ENCODE measurements at regions not wholly inside any gene's neighbourhood (a gene's known extent, or its start where the extent isn't known, plus 50 kb on each side); places are given as distances from the start of the nearest gene placed in this dataset.
"Not testable (repeated sequence)": the region's sequence is repeated elsewhere in the genome, so short reads cannot be mapped to it uniquely, and the experiment has no call there.

GRCh38 chr4:115972967-115973366 lies 859.5 kb upstream of the NDST4 start:
- Histone ChIP-seq H3K4me3 (no peak overlapping the region), H3K27ac (no peak overlapping the region), H3K9me3 (no peaks in the 10 kb centered on the region), H3K36me3 (no peaks in the 10 kb centered on the region), H3K27me3 (no peaks in the 10 kb centered on the region), H3K4me1 (no peaks in the 10 kb centered on the region)
- DNase-seq (no peak), ATAC-seq (no peak)
- TF ChIP-seq CTCF (IDR thresholded peaks at IDR 0.05): no peak
- intact Hi-C loops (cut with DNase I): no loop called here

GRCh38 chr4:115970859-115971258 lies 857.4 kb upstream of the NDST4 start:
- Histone ChIP-seq H3K27ac (no peak overlapping the region), H3K4me3 (no peak overlapping the region), H3K36me3 (no peaks in the 10 kb centered on the region), H3K4me1 (no peaks in the 10 kb centered on the region), H3K27me3 (no peaks in the 10 kb centered on the region), H3K9me3 (no peaks in the 10 kb centered on the region)
- TF ChIP-seq CTCF (IDR thresholded peaks at IDR 0.05): no peak
- ATAC-seq (no peak), DNase-seq (no peak)
- intact Hi-C loops (cut with DNase I): no loop called here

GRCh38 chr4:115969756-115970155 lies 856.3 kb upstream of the NDST4 start:
- no peak overlapping the region for H3K27ac ChIP-seq
- intact Hi-C loops (cut with DNase I): no loop called here
- H3K4me3 ChIP-seq: no peak overlapping the region
- ATAC-seq (no peak), DNase-seq (no peak)
- H3K36me3 ChIP-seq: no peaks in the 10 kb centered on the region
- no peaks in the 10 kb centered on the region for H3K27me3 ChIP-seq
- no peak for TF ChIP-seq CTCF (IDR thresholded peaks at IDR 0.05)
- H3K4me1 ChIP-seq: no peaks in the 10 kb centered on the region
- no peaks in the 10 kb centered on the region for H3K9me3 ChIP-seq

GRCh38 chr4:115965588-115965987 lies 852.2 kb upstream of the NDST4 start:
- Histone ChIP-seq H3K4me3 (no peak overlapping the region), H3K4me1 (no peaks in the 10 kb centered on the region), H3K36me3 (no peaks in the 10 kb centered on the region), H3K27ac (no peak overlapping the region), H3K27me3 (no peaks in the 10 kb centered on the region), H3K9me3 (no peaks in the 10 kb centered on the region)
- TF ChIP-seq CTCF (IDR thresholded peaks at IDR 0.05): no peak
- no peak for DNase-seq
- intact Hi-C loops (cut with DNase I): no loop called here
- ATAC-seq: no peak

GRCh38 chr4:115956054-115956796 lies 842.8 kb upstream of the NDST4 start:
- H3K27ac ChIP-seq; ATAC-seq; DNase-seq; H3K4me1 ChIP-seq; H3K36me3 ChIP-seq; intact Hi-C loops (cut with DNase I); H3K4me3 ChIP-seq; H3K27me3 ChIP-seq; H3K9me3 ChIP-seq: not testable (repeated sequence)

- no peak overlapping the region for H3K4me3 ChIP-seq
- no peaks in the 10 kb centered on the region for H3K36me3 ChIP-seq
- intact Hi-C loops (cut with DNase I): no loop called here
- no peaks in the 10 kb centered on the region for H3K27me3 ChIP-seq
- H3K4me1 ChIP-seq: no peaks in the 10 kb centered on the region
- H3K27ac ChIP-seq: no peak overlapping the region
- TF ChIP-seq CTCF (IDR thresholded peaks at IDR 0.05): no peak
- H3K9me3 ChIP-seq: no peaks in the 10 kb centered on the region
- ATAC-seq: no peak
- DNase-seq: no peak
Observed at GRCh38 chr4:115950806-115951205, 837.4 kb upstream of the NDST4 start.

GRCh38 chr4:115949974-115950743 lies 836.7 kb upstream of the NDST4 start:
- intact Hi-C loops (cut with DNase I); H3K27ac ChIP-seq; H3K36me3 ChIP-seq; H3K4me1 ChIP-seq; H3K27me3 ChIP-seq; DNase-seq; H3K4me3 ChIP-seq; H3K9me3 ChIP-seq; ATAC-seq: not testable (repeated sequence)

Measured in left lung (tissue), 4 donors.